Osteocyte (in vitro differentiated cells): ENCODE measurements at regions not wholly inside any gene's neighbourhood (a gene's known extent, or its start where the extent isn't known, plus 50 kb on each side); places are given as distances from the start of the nearest gene placed in this dataset.

ENCODE experiments used
- DNase-seq: peaks from one replicate; pipeline ENCODE4 v3.0.0; 2021; ENCODE audit warnings: mixed read lengths; ENCODE audit not compliant: unreplicated experiment; ENCODE audit errors: extremely low spot score
- H3K27ac Mint-ChIP-seq: one replicate; pipeline ENCODE4 v1.8.0; 2021; ENCODE audit warnings: mild to moderate bottlenecking, mixed read lengths; ENCODE audit not compliant: unreplicated experiment
- H3K27me3 Mint-ChIP-seq: one replicate; pipeline ENCODE4 v1.8.0; 2021; ENCODE audit warnings: mixed read lengths; ENCODE audit not compliant: unreplicated experiment
- H3K36me3 Mint-ChIP-seq: one replicate; pipeline ENCODE4 v1.8.0; 2021; ENCODE audit warnings: mixed read lengths; ENCODE audit not compliant: unreplicated experiment
- H3K4me1 Mint-ChIP-seq: one replicate; pipeline ENCODE4 v1.8.0; 2021; ENCODE audit warnings: mixed read lengths; ENCODE audit not compliant: unreplicated experiment
- H3K4me3 Mint-ChIP-seq: one replicate; pipeline ENCODE4 v1.8.0; 2021; ENCODE audit warnings: mild to moderate bottlenecking, moderate library complexity, mixed read lengths; ENCODE audit not compliant: unreplicated experiment
- H3K9me3 Mint-ChIP-seq: one replicate; pipeline ENCODE4 v1.8.0; 2021; ENCODE audit warnings: mixed read lengths; ENCODE audit not compliant: unreplicated experiment
- TF ChIP-seq, protein P1 (sequence below): fragments of 200-600 bp; sonication (generic); IDR thresholded peaks from 2 replicates; pipeline ENCODE4 v1.5.0; 2021; ENCODE audit warnings: antibody characterized with exemption, mild to moderate bottlenecking, moderate library complexity

DNA sequence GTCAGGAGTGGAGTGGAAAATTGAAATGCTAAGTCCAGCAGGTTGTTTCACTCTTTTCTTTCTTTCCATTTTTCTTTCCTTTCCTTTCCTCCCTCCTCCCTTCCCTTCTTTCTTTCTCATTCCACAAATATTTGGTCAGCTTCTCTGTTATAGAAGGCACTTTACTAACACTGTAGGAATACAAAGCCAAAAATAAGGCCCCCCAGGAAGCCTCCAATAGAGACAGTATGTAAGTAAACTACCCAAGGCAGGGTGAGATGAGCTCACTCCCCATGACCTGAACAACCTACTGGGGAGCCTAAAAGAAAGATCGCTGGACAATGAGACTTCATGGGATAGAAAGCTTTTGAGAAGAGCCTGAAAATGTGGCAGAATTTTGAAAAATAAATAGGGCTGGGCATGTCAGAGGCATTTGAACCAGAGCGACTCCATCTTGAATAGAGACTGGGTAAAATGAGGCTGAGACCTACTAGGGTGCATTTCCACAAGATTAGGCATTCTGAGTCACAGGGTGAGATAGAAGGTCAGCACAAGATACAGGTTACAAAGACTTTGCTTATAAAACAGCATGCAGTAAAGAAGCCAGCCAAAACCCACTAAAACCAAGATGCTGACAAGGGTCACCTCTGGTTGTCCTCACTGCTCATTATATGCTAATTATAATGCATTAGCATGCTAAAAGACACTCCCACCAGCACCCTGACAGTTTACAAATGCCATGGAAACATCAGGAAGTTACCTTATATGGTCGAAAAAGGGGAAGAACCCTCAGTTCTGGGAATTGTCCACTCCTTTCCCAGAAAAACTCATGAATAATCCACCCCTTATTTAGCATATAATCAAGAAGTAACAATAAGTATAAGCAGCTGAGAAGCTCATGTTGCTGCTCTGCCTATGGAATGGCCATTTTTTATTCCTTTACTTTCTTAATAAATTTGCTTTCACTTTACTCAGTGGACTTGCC, 158.9 kb upstream of the EGFLAM start:
- no peaks in the 10 kb centered on the region for H3K36me3 Mint-ChIP-seq
- H3K4me1 Mint-ChIP-seq: no peaks in the 10 kb centered on the region
- TF ChIP-seq, protein P1, sequence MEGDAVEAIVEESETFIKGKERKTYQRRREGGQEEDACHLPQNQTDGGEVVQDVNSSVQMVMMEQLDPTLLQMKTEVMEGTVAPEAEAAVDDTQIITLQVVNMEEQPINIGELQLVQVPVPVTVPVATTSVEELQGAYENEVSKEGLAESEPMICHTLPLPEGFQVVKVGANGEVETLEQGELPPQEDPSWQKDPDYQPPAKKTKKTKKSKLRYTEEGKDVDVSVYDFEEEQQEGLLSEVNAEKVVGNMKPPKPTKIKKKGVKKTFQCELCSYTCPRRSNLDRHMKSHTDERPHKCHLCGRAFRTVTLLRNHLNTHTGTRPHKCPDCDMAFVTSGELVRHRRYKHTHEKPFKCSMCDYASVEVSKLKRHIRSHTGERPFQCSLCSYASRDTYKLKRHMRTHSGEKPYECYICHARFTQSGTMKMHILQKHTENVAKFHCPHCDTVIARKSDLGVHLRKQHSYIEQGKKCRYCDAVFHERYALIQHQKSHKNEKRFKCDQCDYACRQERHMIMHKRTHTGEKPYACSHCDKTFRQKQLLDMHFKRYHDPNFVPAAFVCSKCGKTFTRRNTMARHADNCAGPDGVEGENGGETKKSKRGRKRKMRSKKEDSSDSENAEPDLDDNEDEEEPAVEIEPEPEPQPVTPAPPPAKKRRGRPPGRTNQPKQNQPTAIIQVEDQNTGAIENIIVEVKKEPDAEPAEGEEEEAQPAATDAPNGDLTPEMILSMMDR: no peak
- peaks cover 9% of the 10 kb centered on the region for H3K27me3 Mint-ChIP-seq
- H3K4me3 Mint-ChIP-seq: no peak overlapping the region
- DNase-seq: no peak
- H3K9me3 Mint-ChIP-seq: no peaks in the 10 kb centered on the region
- H3K27ac Mint-ChIP-seq: no peak overlapping the region

DNA sequence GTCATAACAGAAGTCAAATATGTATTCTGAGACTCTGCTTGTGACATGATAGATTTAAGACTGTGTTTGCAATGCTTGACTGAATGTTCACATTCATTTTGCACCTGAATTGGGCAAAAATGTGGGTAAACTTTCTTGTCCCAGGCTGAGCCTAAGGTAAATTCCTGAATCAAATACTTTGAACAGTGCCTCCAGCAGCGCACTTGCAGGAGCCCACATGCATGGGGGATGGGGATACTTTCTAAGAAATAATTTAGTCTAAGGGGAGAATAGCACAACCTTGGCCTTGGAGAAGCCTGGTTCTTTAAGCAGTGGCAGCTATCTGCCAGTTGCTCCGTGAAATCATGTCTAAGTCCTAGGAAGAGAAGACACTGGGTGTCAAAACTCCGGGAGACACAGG, 163.5 kb upstream of the EGFLAM start:
- Mint-ChIP-seq H3K9me3 (no peaks in the 10 kb centered on the region), H3K36me3 (no peaks in the 10 kb centered on the region), H3K27me3 (peaks cover 33% of the 10 kb centered on the region), H3K4me1 (no peaks in the 10 kb centered on the region), H3K4me3 (no peak overlapping the region), H3K27ac (no peak overlapping the region)
- DNase-seq: no peak
- TF ChIP-seq, protein P1: no peak

DNA sequence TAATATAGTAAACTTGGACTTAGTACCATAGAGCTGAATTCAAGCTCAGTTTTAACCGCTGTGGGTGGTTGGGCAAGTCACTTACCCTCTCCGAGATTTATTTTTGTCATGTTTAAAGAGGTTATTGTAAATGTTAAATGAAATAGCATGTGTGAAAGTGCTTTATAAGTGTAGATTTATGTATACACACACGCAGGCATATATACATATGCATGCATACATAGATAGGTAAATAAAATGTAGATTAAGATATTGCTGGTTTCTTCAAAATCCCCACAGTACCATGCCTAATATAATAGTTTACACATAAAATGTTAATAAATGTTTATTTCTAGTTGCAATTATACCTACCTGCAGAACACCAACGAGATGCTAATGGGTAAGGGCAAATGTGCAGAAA, 164.5 kb upstream of the EGFLAM start:
- Mint-ChIP-seq H3K27ac (no peak overlapping the region), H3K4me1 (no peaks in the 10 kb centered on the region), H3K4me3 (no peak overlapping the region), H3K27me3 (peaks cover 35% of the 10 kb centered on the region), H3K36me3 (no peaks in the 10 kb centered on the region), H3K9me3 (no peaks in the 10 kb centered on the region)
- no peak for DNase-seq
- TF ChIP-seq, protein P1: no peak

DNA sequence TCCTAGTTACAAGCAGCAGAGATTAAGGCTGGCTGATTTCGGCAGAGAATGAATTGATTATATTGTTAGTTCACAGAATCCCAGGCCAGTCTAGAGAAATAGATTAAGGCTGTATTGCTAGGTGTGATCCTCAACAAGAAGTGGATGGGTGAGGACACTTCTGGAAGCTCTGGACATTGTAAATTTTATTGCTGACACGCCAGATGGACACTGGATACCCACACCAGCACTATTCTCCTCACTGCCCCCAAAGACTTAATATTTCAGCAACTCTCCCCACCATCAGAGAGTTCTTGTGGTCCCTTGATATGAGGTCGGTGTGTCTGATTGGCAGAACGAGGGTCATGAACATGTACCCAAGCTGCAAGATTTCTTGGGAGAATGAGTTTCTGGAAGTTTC, 171.6 kb upstream of the EGFLAM start:
- Mint-ChIP-seq H3K27me3 (peaks cover 40% of the 10 kb centered on the region), H3K36me3 (no peaks in the 10 kb centered on the region), H3K4me1 (no peaks in the 10 kb centered on the region), H3K4me3 (no peak overlapping the region), H3K27ac (no peak overlapping the region), H3K9me3 (no peaks in the 10 kb centered on the region)
- DNase-seq: no peak
- TF ChIP-seq, protein P1: no peak

DNA sequence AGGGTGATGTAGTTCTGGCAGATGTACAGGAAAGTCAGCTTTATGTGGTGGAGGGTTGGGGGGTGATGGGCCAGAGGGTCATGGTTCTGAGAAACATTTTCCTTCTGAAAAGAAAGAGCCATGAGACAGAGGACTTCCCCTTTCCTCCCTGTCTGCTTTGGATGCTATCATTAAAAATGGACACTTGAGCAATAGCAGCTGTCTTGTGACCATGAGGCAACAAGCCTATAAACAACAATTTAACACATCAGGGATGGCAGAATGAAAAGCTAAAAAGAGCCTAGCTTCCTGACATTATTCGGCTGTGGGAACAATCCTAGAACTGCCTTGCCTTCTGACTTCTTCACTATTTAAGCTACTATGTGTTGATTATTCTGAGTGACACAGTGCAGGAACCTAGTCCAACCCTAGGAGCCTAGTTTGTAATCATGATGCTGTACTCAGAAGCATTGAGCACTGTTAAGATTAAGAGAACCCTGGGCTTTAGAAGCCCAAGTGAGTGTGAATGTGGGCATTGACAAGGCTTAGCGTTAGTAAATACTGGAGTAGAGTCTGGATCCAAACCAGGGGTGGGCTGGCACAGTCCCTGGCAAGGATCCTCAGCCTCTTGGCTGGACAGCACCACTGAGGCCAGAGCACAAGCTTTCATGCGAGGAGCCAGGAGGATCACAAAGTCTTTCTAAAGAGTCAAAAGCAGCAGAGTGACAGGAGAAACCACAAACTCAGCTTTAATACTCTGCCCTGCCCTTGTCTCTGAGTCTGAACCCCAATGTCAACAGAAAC, 178.5 kb upstream of the EGFLAM start:
- Mint-ChIP-seq H3K27me3 (peaks cover 22% of the 10 kb centered on the region), H3K27ac (no peak overlapping the region), H3K9me3 (no peaks in the 10 kb centered on the region), H3K4me1 (peaks cover 3% of the 10 kb centered on the region), H3K4me3 (no peak overlapping the region), H3K36me3 (no peaks in the 10 kb centered on the region)
- TF ChIP-seq, protein P1: no peak
- no peak for DNase-seq
